ENCODE measurements at regions not wholly inside any gene's neighbourhood (a gene's known extent, or its start where the extent isn't known, plus 50 kb on each side); places are given as distances from the start of the nearest gene placed in this dataset.

DNA sequence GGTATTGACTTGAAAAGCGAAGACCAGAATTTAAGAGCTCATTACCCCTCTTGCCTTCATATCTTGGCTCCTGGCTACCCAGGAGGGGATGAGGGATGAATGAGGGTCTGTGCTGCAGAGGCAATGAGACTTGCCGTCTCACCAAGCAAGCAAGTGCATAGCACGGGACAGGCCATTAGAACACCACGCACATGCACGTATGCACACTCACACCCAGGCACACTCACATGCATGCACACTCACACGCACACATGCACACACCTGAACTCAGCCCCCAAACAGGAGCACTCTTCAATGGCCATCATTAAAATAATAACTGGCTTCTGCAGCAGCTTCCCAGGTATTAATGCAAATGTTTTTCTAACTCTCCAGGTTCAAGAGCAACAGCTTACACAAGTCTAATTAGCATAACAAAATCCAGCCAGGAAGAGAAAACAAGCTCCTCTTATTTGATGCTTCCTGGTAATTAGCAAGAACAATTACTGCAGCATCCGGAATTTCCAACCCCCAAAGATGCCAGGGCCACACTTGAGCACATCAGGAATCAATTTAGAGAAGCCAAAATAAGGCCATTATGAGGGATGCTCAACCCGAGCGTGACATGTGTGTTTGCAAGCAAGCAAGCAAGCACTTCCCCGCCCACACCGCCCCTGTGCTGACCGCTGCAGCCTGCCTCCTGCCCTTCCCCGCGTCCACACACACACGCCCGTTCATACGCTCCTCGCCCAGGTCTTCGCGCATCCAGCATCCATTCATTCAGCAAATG, 171.6 kb upstream of the TNRC6C start (continued):
- TF ChIP-seq ZNF560 (tag by site-specific recombination; IDR thresholded peaks at IDR 0.05; ENCODE audit: borderline replicate concordance): no peak

DNA sequence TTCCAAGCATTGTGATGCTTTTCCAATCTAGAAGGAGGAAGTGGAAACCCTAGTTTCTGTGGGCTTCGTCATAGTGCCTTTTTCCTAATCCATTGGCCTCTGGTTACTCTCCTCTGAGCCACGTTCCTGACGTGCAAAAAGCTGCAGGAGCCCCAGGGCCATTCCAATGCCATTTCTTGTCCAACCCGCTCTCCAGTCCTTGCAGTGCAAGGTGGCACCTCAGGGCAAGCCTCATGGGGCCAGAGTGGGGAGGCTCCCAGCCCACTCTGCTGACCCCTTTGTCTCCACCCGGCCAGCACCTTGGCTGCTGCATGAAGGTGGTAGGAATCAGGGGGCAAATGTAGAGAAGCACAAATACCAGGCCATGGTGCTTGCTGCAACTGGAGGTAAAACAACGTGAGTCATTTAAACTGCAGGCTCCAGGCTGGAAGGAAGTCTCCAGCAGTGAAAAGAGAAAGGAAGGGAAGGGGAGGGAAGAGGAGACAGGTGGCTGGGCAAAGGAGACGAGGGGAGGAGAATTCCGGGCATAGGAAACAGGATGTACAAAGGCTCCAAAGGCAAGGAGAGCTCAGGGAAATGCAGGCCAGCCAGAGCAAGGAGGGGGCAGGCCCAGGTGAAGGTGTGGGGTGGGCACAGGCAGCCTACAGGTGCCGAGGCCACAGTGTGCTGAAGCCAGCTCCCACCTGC, 168.2 kb upstream of the TNRC6C start:
- ChIA-PET POLR2A (interaction anchor here (0.6 to 0.7 kb wide), 2 partner anchors 8 to 17 kb away, joined by 3 read pairs; no protein-coding TSS in a partner anchor), CTCF (no interaction called here)
- Histone ChIP-seq H3K9me3 (ENCODE audit: control insufficient read depth, insufficient read depth, low read depth, low read length) (no peaks in the 10 kb centered on the region), H3K4me3 (ENCODE audit: low read depth, low read length) (no peak overlapping the region), H3K36me3 (ENCODE audit: control insufficient read depth in 2 of 2, insufficient read depth in 1 of 2, low read length in 2 of 2) (no peaks in the 10 kb centered on the region), H3K4me1 (ENCODE audit: control insufficient read depth, insufficient read depth, low read length) (no peaks in the 10 kb centered on the region), H3K27ac (ENCODE audit: extremely low read depth, low read depth, low read length) (no peak overlapping the region)
- TF ChIP-seq ZNF658 (tag by site-specific recombination; IDR thresholded peaks at IDR 0.05): no peak
- TF ChIP-seq ZNF2 (tag by site-specific recombination; IDR thresholded peaks at IDR 0.05): no peak
- TF ChIP-seq ZNF747 (tag by site-specific recombination; IDR thresholded peaks at IDR 0.05): no peak
- TF ChIP-seq, protein P1, sequence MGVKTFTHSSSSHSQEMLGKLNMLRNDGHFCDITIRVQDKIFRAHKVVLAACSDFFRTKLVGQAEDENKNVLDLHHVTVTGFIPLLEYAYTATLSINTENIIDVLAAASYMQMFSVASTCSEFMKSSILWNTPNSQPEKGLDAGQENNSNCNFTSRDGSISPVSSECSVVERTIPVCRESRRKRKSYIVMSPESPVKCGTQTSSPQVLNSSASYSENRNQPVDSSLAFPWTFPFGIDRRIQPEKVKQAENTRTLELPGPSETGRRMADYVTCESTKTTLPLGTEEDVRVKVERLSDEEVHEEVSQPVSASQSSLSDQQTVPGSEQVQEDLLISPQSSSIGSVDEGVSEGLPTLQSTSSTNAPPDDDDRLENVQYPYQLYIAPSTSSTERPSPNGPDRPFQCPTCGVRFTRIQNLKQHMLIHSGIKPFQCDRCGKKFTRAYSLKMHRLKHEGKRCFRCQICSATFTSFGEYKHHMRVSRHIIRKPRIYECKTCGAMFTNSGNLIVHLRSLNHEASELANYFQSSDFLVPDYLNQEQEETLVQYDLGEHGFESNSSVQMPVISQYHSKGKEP (tag by site-specific recombination; IDR thresholded peaks at IDR 0.05): no peak
- TF ChIP-seq ZNF138 (tag by site-specific recombination; IDR thresholded peaks at IDR 0.05; ENCODE audit: borderline replicate concordance): no peak
- no peak for TF ChIP-seq ZNF146 (tag by site-specific recombination; IDR thresholded peaks at IDR 0.05)
- TF ChIP-seq EGR2 (tag by site-specific recombination; IDR thresholded peaks at IDR 0.05; ENCODE audit: low read depth): no peak
- TF ChIP-seq ZSCAN30 (tag by site-specific recombination; IDR thresholded peaks at IDR 0.05): no peak
- no peak for TF ChIP-seq ZNF114 (tag by site-specific recombination; IDR thresholded peaks at IDR 0.05)
- no peak for TF ChIP-seq GLIS1 (tag by site-specific recombination; IDR thresholded peaks at IDR 0.05)
- no peak for TF ChIP-seq ZNF501 (tag by site-specific recombination; IDR thresholded peaks at IDR 0.05)
- TF ChIP-seq ZNF664 (tag by site-specific recombination; IDR thresholded peaks at IDR 0.05): no peak
- TF ChIP-seq HOXA7 (CRISPR knock-in tag; IDR thresholded peaks at IDR 0.05; ENCODE audit: borderline replicate concordance): no peak
- TF ChIP-seq, protein P2, sequence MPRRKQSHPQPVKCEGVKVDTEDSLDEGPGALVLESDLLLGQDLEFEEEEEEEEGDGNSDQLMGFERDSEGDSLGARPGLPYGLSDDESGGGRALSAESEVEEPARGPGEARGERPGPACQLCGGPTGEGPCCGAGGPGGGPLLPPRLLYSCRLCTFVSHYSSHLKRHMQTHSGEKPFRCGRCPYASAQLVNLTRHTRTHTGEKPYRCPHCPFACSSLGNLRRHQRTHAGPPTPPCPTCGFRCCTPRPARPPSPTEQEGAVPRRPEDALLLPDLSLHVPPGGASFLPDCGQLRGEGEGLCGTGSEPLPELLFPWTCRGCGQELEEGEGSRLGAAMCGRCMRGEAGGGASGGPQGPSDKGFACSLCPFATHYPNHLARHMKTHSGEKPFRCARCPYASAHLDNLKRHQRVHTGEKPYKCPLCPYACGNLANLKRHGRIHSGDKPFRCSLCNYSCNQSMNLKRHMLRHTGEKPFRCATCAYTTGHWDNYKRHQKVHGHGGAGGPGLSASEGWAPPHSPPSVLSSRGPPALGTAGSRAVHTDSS (tag by site-specific recombination; IDR thresholded peaks at IDR 0.05): no peak
- TF ChIP-seq, protein P3, sequence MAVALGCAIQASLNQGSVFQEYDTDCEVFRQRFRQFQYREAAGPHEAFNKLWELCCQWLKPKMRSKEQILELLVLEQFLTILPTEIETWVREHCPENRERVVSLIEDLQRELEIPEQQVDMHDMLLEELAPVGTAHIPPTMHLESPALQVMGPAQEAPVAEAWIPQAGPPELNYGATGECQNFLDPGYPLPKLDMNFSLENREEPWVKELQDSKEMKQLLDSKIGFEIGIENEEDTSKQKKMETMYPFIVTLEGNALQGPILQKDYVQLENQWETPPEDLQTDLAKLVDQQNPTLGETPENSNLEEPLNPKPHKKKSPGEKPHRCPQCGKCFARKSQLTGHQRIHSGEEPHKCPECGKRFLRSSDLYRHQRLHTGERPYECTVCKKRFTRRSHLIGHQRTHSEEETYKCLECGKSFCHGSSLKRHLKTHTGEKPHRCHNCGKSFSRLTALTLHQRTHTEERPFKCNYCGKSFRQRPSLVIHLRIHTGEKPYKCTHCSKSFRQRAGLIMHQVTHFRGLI (tag by site-specific recombination; IDR thresholded peaks at IDR 0.05): no peak
- TF ChIP-seq ZNF548 (tag by site-specific recombination; IDR thresholded peaks at IDR 0.05): no peak
- TF ChIP-seq ZNF555 (tag by site-specific recombination; conservative IDR thresholded peaks at IDR 0.05): no peak
- TF ChIP-seq ZNF701 (tag by site-specific recombination; IDR thresholded peaks at IDR 0.05): no peak
- no peak for TF ChIP-seq ZNF670 (tag by site-specific recombination; IDR thresholded peaks at IDR 0.05; ENCODE audit: low read depth)
